ENCODE measurements at regions not wholly inside any gene's neighbourhood (a gene's known extent, or its start where the extent isn't known, plus 50 kb on each side); places are given as distances from the start of the nearest gene placed in this dataset.

GRCh38 chr20:50252701-50253100, 62.1 kb downstream of the CEBPB start:
- Mint-ChIP-seq H3K36me3 (no peaks in the 10 kb centered on the region), H3K27ac (no peak overlapping the region), H3K27me3 (peaks cover 1% of the 10 kb centered on the region), H3K4me1 (no peaks in the 10 kb centered on the region), H3K9me3 (no peaks in the 10 kb centered on the region), H3K4me3 (no peak overlapping the region)

GRCh38 chr20:50253101-50253500, 62.5 kb downstream of the CEBPB start:
- Mint-ChIP-seq H3K4me3 (no peak overlapping the region), H3K27me3 (peaks cover 1% of the 10 kb centered on the region), H3K27ac (no peak overlapping the region), H3K9me3 (no peaks in the 10 kb centered on the region), H3K36me3 (no peaks in the 10 kb centered on the region), H3K4me1 (no peaks in the 10 kb centered on the region)

- Mint-ChIP-seq H3K36me3 (no peaks in the 10 kb centered on the region), H3K27ac (no peak overlapping the region), H3K9me3 (no peaks in the 10 kb centered on the region), H3K4me3 (no peak overlapping the region), H3K4me1 (no peaks in the 10 kb centered on the region), H3K27me3 (peaks cover 1% of the 10 kb centered on the region)
Measured at GRCh38 chr20:50254466-50255079, 63.9 kb downstream of the CEBPB start.

- H3K27me3 Mint-ChIP-seq, result peaks cover 1% of the 10 kb centered on the region
- no peaks in the 10 kb centered on the region for H3K9me3 Mint-ChIP-seq
- H3K36me3 Mint-ChIP-seq, result no peaks in the 10 kb centered on the region
- no peak overlapping the region for H3K27ac Mint-ChIP-seq
- peaks cover 3% of the 10 kb centered on the region for H3K4me1 Mint-ChIP-seq
- no peak overlapping the region for H3K4me3 Mint-ChIP-seq
Measured at GRCh38 chr20:50256577-50256976, 65.9 kb downstream of the CEBPB start.

- Mint-ChIP-seq H3K4me3 (no peak overlapping the region), H3K9me3 (no peaks in the 10 kb centered on the region), H3K27ac (no peak overlapping the region), H3K36me3 (no peaks in the 10 kb centered on the region), H3K4me1 (peaks cover 3% of the 10 kb centered on the region), H3K27me3 (no peaks in the 10 kb centered on the region)
Measured at GRCh38 chr20:50257860-50258259, 67.2 kb downstream of the CEBPB start.

GRCh38 chr20:50258790-50259483, 68.3 kb downstream of the CEBPB start:
- H3K9me3 Mint-ChIP-seq, result no peaks in the 10 kb centered on the region
- H3K4me3 Mint-ChIP-seq, result no peak overlapping the region
- H3K27me3 Mint-ChIP-seq, result no peaks in the 10 kb centered on the region
- H3K27ac Mint-ChIP-seq, result no peak overlapping the region
- peaks cover 3% of the 10 kb centered on the region for H3K4me1 Mint-ChIP-seq
- H3K36me3 Mint-ChIP-seq, result no peaks in the 10 kb centered on the region

- Mint-ChIP-seq H3K27ac (no peak overlapping the region), H3K36me3 (no peaks in the 10 kb centered on the region), H3K27me3 (no peaks in the 10 kb centered on the region), H3K9me3 (no peaks in the 10 kb centered on the region), H3K4me3 (no peak overlapping the region), H3K4me1 (peaks cover 3% of the 10 kb centered on the region)
Measured at GRCh38 chr20:50259705-50260478, 69.3 kb downstream of the CEBPB start.

- H3K4me3 Mint-ChIP-seq, result no peak overlapping the region
- H3K36me3 Mint-ChIP-seq, result no peaks in the 10 kb centered on the region
- no peak overlapping the region for H3K27ac Mint-ChIP-seq
- H3K9me3 Mint-ChIP-seq, result no peaks in the 10 kb centered on the region
- no peaks in the 10 kb centered on the region for H3K27me3 Mint-ChIP-seq
- peaks cover 3% of the 10 kb centered on the region for H3K4me1 Mint-ChIP-seq
Measured at GRCh38 chr20:50260479-50261221, 70.0 kb downstream of the CEBPB start.

- Mint-ChIP-seq H3K27me3 (no peaks in the 10 kb centered on the region), H3K27ac (no peak overlapping the region), H3K9me3 (no peaks in the 10 kb centered on the region), H3K36me3 (no peaks in the 10 kb centered on the region), H3K4me3 (no peak overlapping the region), H3K4me1 (peaks cover 3% of the 10 kb centered on the region)
Measured at GRCh38 chr20:50261471-50262212, 71.0 kb downstream of the CEBPB start.

GRCh38 chr20:50263831-50264230, 73.2 kb downstream of the CEBPB start:
- H3K36me3 Mint-ChIP-seq, result no peaks in the 10 kb centered on the region
- no peak overlapping the region for H3K27ac Mint-ChIP-seq
- H3K9me3 Mint-ChIP-seq, result no peaks in the 10 kb centered on the region
- H3K4me3 Mint-ChIP-seq, result no peak overlapping the region
- H3K27me3 Mint-ChIP-seq, result no peaks in the 10 kb centered on the region
- H3K4me1 Mint-ChIP-seq, result peaks cover 3% of the 10 kb centered on the region

GRCh38 chr20:50264534-50265145, 74.0 kb downstream of the CEBPB start:
- Mint-ChIP-seq H3K9me3 (no peaks in the 10 kb centered on the region), H3K27ac (no peak overlapping the region), H3K4me3 (no peak overlapping the region), H3K36me3 (no peaks in the 10 kb centered on the region), H3K27me3 (no peaks in the 10 kb centered on the region), H3K4me1 (peaks cover 3% of the 10 kb centered on the region)

GRCh38 chr20:50265245-50265946, 74.8 kb downstream of the CEBPB start:
- no peaks in the 10 kb centered on the region for H3K36me3 Mint-ChIP-seq
- H3K27me3 Mint-ChIP-seq, result no peaks in the 10 kb centered on the region
- H3K27ac Mint-ChIP-seq, result no peak overlapping the region
- H3K4me1 Mint-ChIP-seq, result no peaks in the 10 kb centered on the region
- no peak overlapping the region for H3K4me3 Mint-ChIP-seq
- H3K9me3 Mint-ChIP-seq, result no peaks in the 10 kb centered on the region

GRCh38 chr20:50266293-50267040, 75.8 kb downstream of the CEBPB start:
- Mint-ChIP-seq H3K4me3 (no peak overlapping the region), H3K9me3 (no peaks in the 10 kb centered on the region), H3K27me3 (peaks cover 5% of the 10 kb centered on the region), H3K36me3 (no peaks in the 10 kb centered on the region), H3K27ac (no peak overlapping the region), H3K4me1 (no peaks in the 10 kb centered on the region)

Measured in activated naive CD4-positive, alpha-beta T cell treated with anti-CD3 and anti-CD28 coated beads, Interleukin-2, amount 50 U/mL, for 24 hours (primary cell).